ENCODE measurements at regions not wholly inside any gene's neighbourhood (a gene's known extent, or its start where the extent isn't known, plus 50 kb on each side); places are given as distances from the start of the nearest gene placed in this dataset.

- DNase-seq: no peak
Measured at GRCh38 chr1:83571536-83571935, 427.4 kb downstream of the TTLL7 start.

- DNase-seq: no peak
Measured at GRCh38 chr1:83561346-83561745, 437.6 kb downstream of the TTLL7 start.

- no peak for DNase-seq
Measured at GRCh38 chr1:83559129-83559840, 439.6 kb downstream of the TTLL7 start.

- no peak for DNase-seq
Measured at GRCh38 chr1:83555871-83556270, 443.1 kb downstream of the TTLL7 start.

GRCh38 chr1:83554174-83554573 is 444.8 kb downstream of the TTLL7 start:
- DNase-seq: no peak

GRCh38 chr1:83552820-83553219 is 446.1 kb downstream of the TTLL7 start:
- no peak for DNase-seq

GRCh38 chr1:83548311-83548710 is 450.6 kb downstream of the TTLL7 start:
- no peak for DNase-seq

- no peak for DNase-seq
Measured at GRCh38 chr1:83547901-83548300, 451.0 kb downstream of the TTLL7 start.

- DNase-seq: no peak
Measured at GRCh38 chr1:83546874-83547273, 452.1 kb downstream of the TTLL7 start.

GRCh38 chr1:83545066-83545862 is 453.7 kb downstream of the TTLL7 start:
- no peak for DNase-seq

GRCh38 chr1:83543222-83543973 is 455.5 kb downstream of the TTLL7 start:
- DNase-seq: no peak

GRCh38 chr1:83531521-83532309 is 467.2 kb downstream of the TTLL7 start:
- no peak for DNase-seq

- DNase-seq: no peak
Measured at GRCh38 chr1:83530506-83530905, 468.4 kb downstream of the TTLL7 start.

- no peak for DNase-seq
Measured at GRCh38 chr1:83527987-83528386, 470.9 kb downstream of the TTLL7 start.

GRCh38 chr1:83520797-83521196 is 478.1 kb downstream of the TTLL7 start:
- DNase-seq: no peak

GRCh38 chr1:83516369-83516768 is 482.6 kb downstream of the TTLL7 start:
- no peak for DNase-seq

GRCh38 chr1:83515578-83516154 is 483.3 kb downstream of the TTLL7 start:
- DNase-seq: no peak

GRCh38 chr1:83512373-83513193 is 486.3 kb downstream of the TTLL7 start:
- no peak for DNase-seq

- no peak for DNase-seq
Measured at GRCh38 chr1:83511146-83511726, 487.7 kb downstream of the TTLL7 start.

- no peak for DNase-seq
Measured at GRCh38 chr1:83509301-83509781, 489.6 kb downstream of the TTLL7 start.
